HuH-7.5 (cell line): ENCODE measurements at regions not wholly inside any gene's neighbourhood (a gene's known extent, or its start where the extent isn't known, plus 50 kb on each side); places are given as distances from the start of the nearest gene placed in this dataset.
"Not testable (repeated sequence)": the region's sequence is repeated elsewhere in the genome, so short reads cannot be mapped to it uniquely, and the experiment has no call there.

Experiments
- DNase-seq: peaks from one replicate; pipeline ENCODE4 v3.0.0; 2011; ENCODE audit warnings: low spot score

- DNase-seq: no peak
Observed at GRCh38 chr4:178970433-178971140, 1528.3 kb upstream of the AGA start.

GRCh38 chr4:178976861-178977260 is 1534.6 kb upstream of the AGA start:
- DNase-seq: no peak

- no peak for DNase-seq
Observed at GRCh38 chr4:178993306-178993705, 1551.1 kb upstream of the AGA start.

- no peak for DNase-seq
Observed at GRCh38 chr4:179001918-179002317, 1559.7 kb upstream of the AGA start.

DNA sequence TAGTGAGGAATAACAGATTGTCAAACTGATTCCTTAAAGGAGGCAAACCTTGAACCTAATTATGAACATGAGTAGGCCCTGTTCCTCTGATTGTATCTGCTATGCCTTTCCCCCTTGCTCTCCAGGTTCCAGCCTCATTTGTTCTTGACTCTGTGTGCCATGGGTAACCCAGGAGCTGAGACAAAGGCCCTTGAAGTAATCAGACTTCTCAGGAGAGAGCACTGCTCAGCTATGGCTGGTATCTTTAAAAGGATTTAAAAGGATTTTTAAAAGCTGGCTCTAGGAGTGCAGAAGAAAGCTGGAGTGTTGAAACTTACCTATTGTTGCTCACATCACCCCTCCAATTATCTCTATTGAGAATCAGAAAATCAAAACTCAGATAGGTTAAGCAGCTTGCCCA is 1565.5 kb upstream of the AGA start:
- no peak for DNase-seq

GRCh38 chr4:179017581-179017980 is 1575.3 kb upstream of the AGA start:
- no peak for DNase-seq

GRCh38 chr4:179027569-179027968 is 1585.3 kb upstream of the AGA start:
- no peak for DNase-seq

DNA sequence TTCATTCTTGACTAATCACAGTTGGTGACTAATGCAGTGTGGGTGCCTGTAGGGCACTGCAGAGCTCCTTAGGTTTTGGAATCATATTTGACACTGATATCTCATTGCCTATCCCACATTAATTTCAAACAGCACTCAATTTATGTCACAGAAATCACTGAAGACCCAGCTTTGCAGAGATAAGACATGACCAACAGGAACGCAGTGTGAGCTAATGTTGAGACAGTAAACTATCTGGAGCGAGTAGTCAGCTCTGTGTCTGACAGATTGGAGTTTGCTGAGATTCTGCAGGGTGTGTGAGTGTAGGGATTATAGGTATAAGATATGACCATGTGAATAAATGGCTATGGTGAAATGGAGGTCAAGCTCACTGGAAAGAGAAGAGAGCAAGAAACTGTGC is 1586.1 kb upstream of the AGA start:
- DNase-seq: no peak

GRCh38 chr4:179029683-179030082 is 1587.4 kb upstream of the AGA start:
- DNase-seq: no peak

GRCh38 chr4:179040259-179040658 is 1598.0 kb upstream of the AGA start:
- DNase-seq: no peak

DNA sequence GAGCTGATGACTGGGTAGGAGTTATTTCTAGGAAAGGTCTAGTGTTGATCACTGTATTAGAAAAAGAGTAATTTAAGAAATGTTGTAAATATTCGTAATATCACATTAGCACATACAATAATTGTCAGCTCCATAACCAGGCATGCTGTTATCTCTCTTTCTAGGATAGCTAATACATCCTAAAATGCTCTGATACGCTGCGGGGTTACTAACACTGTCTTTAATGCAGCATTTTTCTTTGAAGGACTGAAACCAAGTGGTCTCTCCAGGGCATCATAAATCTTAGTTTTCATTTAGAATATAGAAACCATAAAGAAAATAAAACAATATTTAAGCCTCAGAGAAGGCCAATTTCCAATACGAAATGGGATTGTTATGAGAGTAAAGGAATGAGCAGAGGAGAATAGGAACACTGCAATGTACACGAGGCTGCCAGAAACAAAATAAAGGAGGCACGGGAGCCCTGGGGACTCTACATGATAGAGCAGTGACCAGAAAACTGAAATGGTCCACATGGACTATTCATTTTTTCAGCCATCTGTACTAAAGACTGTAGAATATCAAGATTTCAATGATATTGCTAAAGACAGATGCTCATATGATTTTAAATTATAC is 1606.7 kb upstream of the AGA start:
- DNase-seq: no peak

GRCh38 chr4:179051206-179051605 is 1609.0 kb upstream of the AGA start:
- no peak for DNase-seq

GRCh38 chr4:179059396-179059795 is 1617.2 kb upstream of the AGA start:
- no peak for DNase-seq

GRCh38 chr4:179066254-179066653 is 1624.0 kb upstream of the AGA start:
- DNase-seq: not testable (repeated sequence)

GRCh38 chr4:179071131-179071530 is 1628.9 kb upstream of the AGA start:
- DNase-seq: no peak

GRCh38 chr4:179076865-179077264 is 1634.6 kb upstream of the AGA start:
- no peak for DNase-seq

GRCh38 chr4:179095585-179096221 is 1653.5 kb upstream of the AGA start:
- DNase-seq: no peak

DNA sequence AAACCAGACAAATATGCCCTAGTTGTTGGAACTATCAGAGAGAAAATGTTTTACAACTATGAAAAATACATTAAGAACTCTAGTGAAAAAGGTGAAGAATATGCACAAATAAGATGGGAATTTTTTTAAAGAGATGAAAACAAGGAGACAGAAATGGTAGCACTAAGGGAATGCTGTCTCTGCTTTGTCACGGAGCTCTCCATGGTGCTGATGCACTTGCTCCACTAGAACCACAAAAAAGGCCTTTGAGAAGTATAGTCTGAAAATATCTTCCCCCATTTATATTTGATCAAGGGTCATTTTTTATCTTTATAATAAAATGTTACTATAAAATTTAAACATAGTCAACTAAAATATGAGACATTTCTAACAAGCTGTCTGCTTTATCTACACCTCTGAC is 1655.5 kb upstream of the AGA start:
- DNase-seq: peak; percentile 2

- DNase-seq: no peak
Observed at GRCh38 chr4:179110356-179110755, 1668.1 kb upstream of the AGA start.

DNA sequence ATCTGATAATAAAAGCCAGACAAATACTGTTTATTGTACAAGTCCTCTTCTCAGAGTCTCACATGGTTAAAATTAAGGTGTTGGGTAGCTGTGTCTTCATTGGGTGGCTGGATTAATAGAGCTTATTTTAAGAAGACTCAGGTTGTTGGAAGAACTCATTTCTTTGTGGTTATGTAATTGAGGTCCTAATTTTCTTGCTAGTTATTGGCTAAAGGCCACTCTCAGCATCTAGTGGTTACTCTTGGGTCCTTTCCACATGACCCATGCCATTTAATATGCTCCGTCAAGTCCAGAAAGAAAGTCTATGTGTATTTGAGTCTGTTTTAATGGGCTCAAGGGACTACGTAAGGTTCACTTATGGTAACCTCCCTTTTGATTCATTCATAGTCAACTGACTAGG is 1668.6 kb upstream of the AGA start:
- DNase-seq: no peak

DNA sequence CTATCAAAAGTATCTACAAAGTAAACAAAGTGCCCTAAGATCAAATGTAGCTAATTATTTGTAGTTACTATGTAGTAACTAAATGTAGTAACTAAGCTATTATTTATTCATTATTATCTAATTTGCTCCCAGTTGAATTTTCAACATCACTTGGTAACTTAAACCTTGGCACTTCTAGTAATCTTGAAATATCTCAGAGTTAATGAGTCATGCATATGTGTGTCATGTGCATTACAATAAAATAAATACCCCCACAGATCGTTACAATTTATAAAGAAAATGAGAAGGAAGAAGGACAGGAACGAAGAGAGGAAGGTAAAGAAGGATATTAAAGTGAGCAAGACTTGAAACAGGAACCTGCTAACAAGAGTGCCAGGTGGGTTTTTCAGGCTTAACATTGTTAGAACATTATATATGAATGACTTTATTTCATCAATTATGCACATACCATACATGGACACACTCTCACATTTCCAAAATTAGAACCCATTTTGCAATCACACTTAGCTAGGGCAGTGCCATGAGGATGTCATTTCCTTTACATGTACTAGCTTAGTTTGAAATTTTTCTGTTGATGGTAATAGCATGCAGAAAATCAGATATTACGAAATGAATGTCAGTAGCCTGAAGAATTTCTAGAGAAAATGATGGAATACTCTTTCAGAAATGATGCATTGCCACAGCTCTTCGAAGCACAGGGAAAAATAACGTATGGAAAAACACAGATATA is 1670.4 kb upstream of the AGA start:
- DNase-seq: no peak

DNA sequence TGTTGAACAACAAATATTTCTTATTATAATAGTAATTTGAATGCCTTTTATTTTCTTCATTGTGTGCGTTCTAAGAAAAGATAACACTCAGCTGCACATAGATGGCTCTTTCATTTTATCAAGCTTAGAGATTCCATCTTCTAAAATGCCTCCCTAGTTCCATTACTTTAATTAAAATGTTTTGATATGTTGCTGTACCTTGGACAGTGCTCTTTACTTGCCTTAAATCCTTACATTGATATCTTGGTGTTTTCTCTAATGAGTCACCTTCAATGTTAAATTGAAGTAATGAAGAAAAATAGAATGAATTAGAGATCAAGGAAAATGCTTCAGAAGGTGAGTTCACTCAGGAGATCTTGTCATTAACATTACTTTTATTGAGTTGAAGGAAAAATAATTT is 1672.4 kb upstream of the AGA start:
- DNase-seq: no peak

DNA sequence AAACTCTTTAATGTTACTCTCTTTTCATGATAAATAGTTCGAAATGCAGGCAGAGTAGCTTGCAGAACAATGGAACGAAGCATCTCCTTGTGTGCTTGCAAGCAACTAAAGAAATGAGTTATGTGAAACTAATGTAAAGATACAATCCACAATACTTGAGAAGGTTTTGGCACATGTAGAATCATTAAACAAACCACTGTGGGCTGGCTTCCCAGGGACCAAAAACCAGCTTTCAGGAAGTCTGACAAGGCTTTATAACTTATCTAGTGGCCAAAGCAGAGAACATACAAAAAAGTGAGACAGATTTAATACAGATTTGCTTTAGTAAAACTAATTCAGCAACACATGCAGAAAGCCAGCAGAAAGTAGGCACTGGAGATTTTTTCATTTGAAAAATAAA is 1673.8 kb upstream of the AGA start:
- DNase-seq: no peak
